ENCODE measurements at regions not wholly inside any gene's neighbourhood (a gene's known extent, or its start where the extent isn't known, plus 50 kb on each side); places are given as distances from the start of the nearest gene placed in this dataset.
"Not testable (repeated sequence)": the region's sequence is repeated elsewhere in the genome, so short reads cannot be mapped to it uniquely, and the experiment has no call there.

- Histone ChIP-seq H3K9ac (ENCODE audit: low read length) (no peak overlapping the region), H3K27me3 (ENCODE audit: control insufficient read depth, insufficient read depth, low read length) (no peaks in the 10 kb centered on the region), H3K4me3 (ENCODE audit: low read length) (no peak overlapping the region), H3K27ac (ENCODE audit: low read depth, low read length) (no peak overlapping the region), H3K36me3 (ENCODE audit: control insufficient read depth, insufficient read depth, low read length) (no peaks in the 10 kb centered on the region), H3K4me1 (ENCODE audit: control insufficient read depth, insufficient read depth, low read length) (no peaks in the 10 kb centered on the region)
Measured at GRCh38 chr15:26043018-26043417, 179.9 kb upstream of the ATP10A start.

- H3K27me3 ChIP-seq (ENCODE audit: control insufficient read depth, insufficient read depth, low read length) = no peaks in the 10 kb centered on the region
- no peaks in the 10 kb centered on the region for H3K36me3 ChIP-seq (ENCODE audit: control insufficient read depth, insufficient read depth, low read length)
- H3K9ac ChIP-seq (ENCODE audit: low read length) = no peak overlapping the region
- H3K27ac ChIP-seq (ENCODE audit: low read depth, low read length) = no peak overlapping the region
- H3K4me1 ChIP-seq (ENCODE audit: control insufficient read depth, insufficient read depth, low read length) = no peaks in the 10 kb centered on the region
- no peak overlapping the region for H3K4me3 ChIP-seq (ENCODE audit: low read length)
Measured at GRCh38 chr15:26038693-26039092, 175.6 kb upstream of the ATP10A start.

GRCh38 chr15:26037369-26037768 lies 174.2 kb upstream of the ATP10A start:
- no peak overlapping the region for H3K9ac ChIP-seq (ENCODE audit: low read length)
- H3K27ac ChIP-seq (ENCODE audit: low read depth, low read length) = no peak overlapping the region
- H3K36me3 ChIP-seq (ENCODE audit: control insufficient read depth, insufficient read depth, low read length) = no peaks in the 10 kb centered on the region
- no peak overlapping the region for H3K4me3 ChIP-seq (ENCODE audit: low read length)
- no peaks in the 10 kb centered on the region for H3K4me1 ChIP-seq (ENCODE audit: control insufficient read depth, insufficient read depth, low read length)
- no peaks in the 10 kb centered on the region for H3K27me3 ChIP-seq (ENCODE audit: control insufficient read depth, insufficient read depth, low read length)

- Histone ChIP-seq H3K4me3 (ENCODE audit: low read length) (no peak overlapping the region), H3K27me3 (ENCODE audit: control insufficient read depth, insufficient read depth, low read length) (no peaks in the 10 kb centered on the region), H3K9ac (ENCODE audit: low read length) (no peak overlapping the region), H3K36me3 (ENCODE audit: control insufficient read depth, insufficient read depth, low read length) (no peaks in the 10 kb centered on the region), H3K4me1 (ENCODE audit: control insufficient read depth, insufficient read depth, low read length) (no peaks in the 10 kb centered on the region), H3K27ac (ENCODE audit: low read depth, low read length) (no peak overlapping the region)
Measured at GRCh38 chr15:26033493-26033892, 170.4 kb upstream of the ATP10A start.

GRCh38 chr15:26032162-26032846 lies 169.2 kb upstream of the ATP10A start:
- no peak overlapping the region for H3K9ac ChIP-seq (ENCODE audit: low read length)

GRCh38 chr15:26029586-26029985 lies 166.5 kb upstream of the ATP10A start:
- H3K4me1 ChIP-seq (ENCODE audit: control insufficient read depth, insufficient read depth, low read length); H3K27ac ChIP-seq (ENCODE audit: low read depth, low read length); H3K4me3 ChIP-seq (ENCODE audit: low read length); H3K9ac ChIP-seq (ENCODE audit: low read length); H3K36me3 ChIP-seq (ENCODE audit: control insufficient read depth, insufficient read depth, low read length); H3K27me3 ChIP-seq (ENCODE audit: control insufficient read depth, insufficient read depth, low read length): not testable (repeated sequence)

More at GRCh38 chr15:26032162-26032846, 169.2 kb upstream of the ATP10A start:
- Histone ChIP-seq H3K4me3 (ENCODE audit: low read length) (no peak overlapping the region), H3K36me3 (ENCODE audit: control insufficient read depth, insufficient read depth, low read length) (no peaks in the 10 kb centered on the region), H3K4me1 (ENCODE audit: control insufficient read depth, insufficient read depth, low read length) (no peaks in the 10 kb centered on the region), H3K27ac (ENCODE audit: low read depth, low read length) (no peak overlapping the region), H3K27me3 (ENCODE audit: control insufficient read depth, insufficient read depth, low read length) (no peaks in the 10 kb centered on the region)

GRCh38 chr15:26029146-26029545 lies 166.0 kb upstream of the ATP10A start:
- Histone ChIP-seq H3K9ac (ENCODE audit: low read length) (no peak overlapping the region), H3K4me3 (ENCODE audit: low read length) (no peak overlapping the region), H3K4me1 (ENCODE audit: control insufficient read depth, insufficient read depth, low read length) (no peaks in the 10 kb centered on the region), H3K36me3 (ENCODE audit: control insufficient read depth, insufficient read depth, low read length) (no peaks in the 10 kb centered on the region), H3K27ac (ENCODE audit: low read depth, low read length) (no peak overlapping the region), H3K27me3 (ENCODE audit: control insufficient read depth, insufficient read depth, low read length) (no peaks in the 10 kb centered on the region)

GRCh38 chr15:26028086-26028740 lies 165.1 kb upstream of the ATP10A start:
- no peak overlapping the region for H3K27ac ChIP-seq (ENCODE audit: low read depth, low read length)
- no peaks in the 10 kb centered on the region for H3K36me3 ChIP-seq (ENCODE audit: control insufficient read depth, insufficient read depth, low read length)
- H3K4me1 ChIP-seq (ENCODE audit: control insufficient read depth, insufficient read depth, low read length) = no peaks in the 10 kb centered on the region
- no peak overlapping the region for H3K4me3 ChIP-seq (ENCODE audit: low read length)
- H3K9ac ChIP-seq (ENCODE audit: low read length) = no peak overlapping the region
- H3K27me3 ChIP-seq (ENCODE audit: control insufficient read depth, insufficient read depth, low read length) = no peaks in the 10 kb centered on the region

- H3K36me3 ChIP-seq (ENCODE audit: control insufficient read depth, insufficient read depth, low read length); H3K4me1 ChIP-seq (ENCODE audit: control insufficient read depth, insufficient read depth, low read length); H3K27ac ChIP-seq (ENCODE audit: low read depth, low read length); H3K9ac ChIP-seq (ENCODE audit: low read length); H3K27me3 ChIP-seq (ENCODE audit: control insufficient read depth, insufficient read depth, low read length); H3K4me3 ChIP-seq (ENCODE audit: low read length): not testable (repeated sequence)
Measured at GRCh38 chr15:26026671-26027070, 163.5 kb upstream of the ATP10A start.

GRCh38 chr15:26024241-26024640 lies 161.1 kb upstream of the ATP10A start:
- H3K36me3 ChIP-seq (ENCODE audit: control insufficient read depth, insufficient read depth, low read length) = no peaks in the 10 kb centered on the region
- no peak overlapping the region for H3K9ac ChIP-seq (ENCODE audit: low read length)
- H3K4me1 ChIP-seq (ENCODE audit: control insufficient read depth, insufficient read depth, low read length) = no peaks in the 10 kb centered on the region
- no peak overlapping the region for H3K27ac ChIP-seq (ENCODE audit: low read depth, low read length)
- peaks cover 2% of the 10 kb centered on the region for H3K27me3 ChIP-seq (ENCODE audit: control insufficient read depth, insufficient read depth, low read length)
- no peak overlapping the region for H3K4me3 ChIP-seq (ENCODE audit: low read length)

- Histone ChIP-seq H3K36me3 (ENCODE audit: control insufficient read depth, insufficient read depth, low read length) (no peaks in the 10 kb centered on the region), H3K4me1 (ENCODE audit: control insufficient read depth, insufficient read depth, low read length) (no peaks in the 10 kb centered on the region), H3K9ac (ENCODE audit: low read length) (no peak overlapping the region), H3K4me3 (ENCODE audit: low read length) (no peak overlapping the region), H3K27ac (ENCODE audit: low read depth, low read length) (no peak overlapping the region), H3K27me3 (ENCODE audit: control insufficient read depth, insufficient read depth, low read length) (peaks cover 2% of the 10 kb centered on the region)
Measured at GRCh38 chr15:26023691-26024090, 160.6 kb upstream of the ATP10A start.

GRCh38 chr15:26023231-26023630 lies 160.1 kb upstream of the ATP10A start:
- Histone ChIP-seq H3K9ac (ENCODE audit: low read length) (no peak overlapping the region), H3K36me3 (ENCODE audit: control insufficient read depth, insufficient read depth, low read length) (no peaks in the 10 kb centered on the region), H3K27ac (ENCODE audit: low read depth, low read length) (no peak overlapping the region), H3K4me1 (ENCODE audit: control insufficient read depth, insufficient read depth, low read length) (no peaks in the 10 kb centered on the region), H3K27me3 (ENCODE audit: control insufficient read depth, insufficient read depth, low read length) (peaks cover 2% of the 10 kb centered on the region), H3K4me3 (ENCODE audit: low read length) (no peak overlapping the region)

GRCh38 chr15:26020871-26021270 lies 157.7 kb upstream of the ATP10A start:
- Histone ChIP-seq H3K27ac (ENCODE audit: low read depth, low read length) (no peak overlapping the region), H3K4me1 (ENCODE audit: control insufficient read depth, insufficient read depth, low read length) (no peaks in the 10 kb centered on the region), H3K27me3 (ENCODE audit: control insufficient read depth, insufficient read depth, low read length) (peaks cover 2% of the 10 kb centered on the region), H3K36me3 (ENCODE audit: control insufficient read depth, insufficient read depth, low read length) (no peaks in the 10 kb centered on the region), H3K9ac (ENCODE audit: low read length) (no peak overlapping the region), H3K4me3 (ENCODE audit: low read length) (no peak overlapping the region)

All from rectal smooth muscle tissue (tissue), 1 donor.